ENCODE measurements at regions not wholly inside any gene's neighbourhood (a gene's known extent, or its start where the extent isn't known, plus 50 kb on each side); places are given as distances from the start of the nearest gene placed in this dataset.
"Not testable (repeated sequence)": the region's sequence is repeated elsewhere in the genome, so short reads cannot be mapped to it uniquely, and the experiment has no call there.

DNA sequence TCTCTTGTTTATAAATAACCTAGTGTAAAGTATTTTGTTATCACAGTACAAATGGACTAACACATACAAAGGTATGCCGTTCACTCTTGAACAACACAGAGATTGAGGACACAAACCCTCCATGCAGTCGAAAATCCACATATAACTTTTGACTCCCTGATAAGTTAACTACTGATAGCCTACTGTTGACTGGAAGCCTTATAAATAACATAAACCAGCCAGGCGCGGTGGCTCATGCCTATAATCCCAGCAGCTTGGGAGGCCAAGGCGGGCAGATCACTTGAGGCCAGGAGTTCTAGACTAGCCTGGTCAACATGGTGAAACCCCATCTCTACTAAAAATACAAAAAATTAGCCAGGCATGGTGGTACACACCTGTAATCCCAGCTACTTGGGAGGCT, 290.1 kb upstream of the IGF1R start:
- H3K9me3 ChIP-seq (ENCODE audit: control insufficient read depth, low read length, poor library complexity, severe bottlenecking); H3K4me3 Mint-ChIP-seq; H3K36me3 Mint-ChIP-seq (ENCODE audit: low read depth); H3K27me3 Mint-ChIP-seq; H3K4me1 Mint-ChIP-seq; ATAC-seq; H3K27ac Mint-ChIP-seq; DNase-seq: not testable (repeated sequence)

DNA sequence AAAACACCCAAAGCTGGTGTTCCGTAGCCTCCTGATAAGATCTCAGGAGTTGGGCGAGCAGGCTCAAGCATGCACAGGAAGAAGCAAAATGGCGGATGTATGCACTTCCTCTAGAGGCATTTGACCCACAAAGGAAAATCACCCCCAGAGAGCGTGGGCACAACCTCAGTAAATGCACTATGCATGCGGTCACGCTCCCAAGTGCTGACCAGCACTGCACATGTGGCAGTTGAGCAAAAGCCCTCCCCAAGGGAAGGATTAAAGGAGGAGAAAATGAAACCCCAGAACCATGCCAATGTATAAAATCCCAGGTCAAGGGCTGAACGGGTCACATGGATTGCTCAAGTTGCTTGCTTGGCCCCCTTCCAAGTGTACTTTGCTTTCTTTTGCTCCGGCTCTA, 289.4 kb upstream of the IGF1R start:
- no peak for DNase-seq
- Mint-ChIP-seq H3K36me3 (ENCODE audit: low read depth) (no peaks in the 10 kb centered on the region), H3K4me1 (no peaks in the 10 kb centered on the region), H3K27ac (no peak overlapping the region), H3K4me3 (no peak overlapping the region), H3K27me3 (peaks cover 7% of the 10 kb centered on the region)
- no peak for ATAC-seq
- H3K9me3 ChIP-seq (ENCODE audit: control insufficient read depth, low read length, poor library complexity, severe bottlenecking), result no peaks in the 10 kb centered on the region

DNA sequence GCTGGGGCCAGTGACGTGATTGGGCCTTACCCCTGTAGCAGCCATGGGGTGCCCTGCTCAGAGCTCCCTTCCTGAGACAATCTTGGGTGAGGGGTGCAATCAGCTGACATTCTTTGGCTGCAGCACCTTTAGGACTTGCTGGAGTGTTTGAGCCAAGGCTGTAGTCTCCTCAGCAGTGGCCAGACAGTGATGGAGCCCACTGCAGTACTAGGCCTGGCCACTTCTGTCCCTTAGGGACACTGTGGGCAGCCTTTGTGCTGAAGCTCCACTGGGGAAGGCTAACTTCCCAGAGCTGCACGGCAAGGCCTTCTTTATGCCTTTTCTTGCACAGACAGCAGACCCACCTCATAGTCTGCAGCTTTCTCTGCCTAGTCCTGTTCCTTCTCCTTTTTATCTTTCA, 284.9 kb upstream of the IGF1R start:
- peaks cover 7% of the 10 kb centered on the region for H3K27me3 Mint-ChIP-seq
- H3K4me1 Mint-ChIP-seq, result no peaks in the 10 kb centered on the region
- H3K9me3 ChIP-seq (ENCODE audit: control insufficient read depth, low read length, poor library complexity, severe bottlenecking), result no peaks in the 10 kb centered on the region
- no peaks in the 10 kb centered on the region for H3K36me3 Mint-ChIP-seq (ENCODE audit: low read depth)
- no peak overlapping the region for H3K4me3 Mint-ChIP-seq
- H3K27ac Mint-ChIP-seq, result no peak overlapping the region
- ATAC-seq (no peak), DNase-seq (no peak)

GRCh38 chr15:98363955-98364354, 284.4 kb upstream of the IGF1R start:
- Mint-ChIP-seq H3K4me3 (no peak overlapping the region), H3K27me3 (peaks cover 6% of the 10 kb centered on the region), H3K4me1 (no peaks in the 10 kb centered on the region), H3K36me3 (ENCODE audit: low read depth) (no peaks in the 10 kb centered on the region), H3K27ac (no peak overlapping the region)
- ATAC-seq (no peak), DNase-seq (no peak)
- H3K9me3 ChIP-seq (ENCODE audit: control insufficient read depth, low read length, poor library complexity, severe bottlenecking), result no peaks in the 10 kb centered on the region

DNA sequence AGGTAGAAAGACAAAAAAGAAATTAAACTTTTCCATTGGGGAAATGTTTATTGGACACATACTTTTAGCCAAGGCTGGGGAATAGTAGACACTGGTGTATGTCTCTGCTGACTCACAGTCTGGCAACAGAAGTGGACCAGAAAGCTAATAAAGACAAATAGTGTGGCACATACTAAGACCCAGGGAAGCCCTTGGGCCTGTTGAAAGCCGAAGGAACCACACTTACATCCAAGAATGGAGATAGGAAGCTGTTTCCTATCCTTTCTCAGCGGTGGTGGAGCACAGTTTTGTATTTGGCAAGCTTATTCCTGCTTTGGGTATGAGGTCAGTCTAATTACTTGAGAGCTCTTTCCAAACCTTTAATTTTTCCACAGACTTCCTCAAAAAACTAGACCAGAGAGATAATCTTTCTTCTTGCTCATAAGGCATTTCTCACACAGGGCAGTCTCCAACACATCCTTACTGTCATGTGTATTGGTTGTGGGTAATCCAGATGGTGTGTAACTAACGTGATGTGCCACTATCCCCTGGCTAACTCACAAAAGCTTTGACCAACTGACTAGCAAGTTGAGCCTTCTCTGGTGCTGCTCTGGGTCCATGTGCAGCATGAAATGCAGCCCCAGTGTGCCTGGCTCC, 279.1 kb upstream of the IGF1R start:
- H3K9me3 ChIP-seq (ENCODE audit: control insufficient read depth, low read length, poor library complexity, severe bottlenecking), result no peaks in the 10 kb centered on the region
- H3K4me1 Mint-ChIP-seq, result no peaks in the 10 kb centered on the region
- no peak overlapping the region for H3K4me3 Mint-ChIP-seq
- H3K36me3 Mint-ChIP-seq (ENCODE audit: low read depth), result no peaks in the 10 kb centered on the region
- no peak for ATAC-seq
- H3K27ac Mint-ChIP-seq, result no peak overlapping the region
- DNase-seq, result no peak
- H3K27me3 Mint-ChIP-seq, result peaks cover 12% of the 10 kb centered on the region

DNA sequence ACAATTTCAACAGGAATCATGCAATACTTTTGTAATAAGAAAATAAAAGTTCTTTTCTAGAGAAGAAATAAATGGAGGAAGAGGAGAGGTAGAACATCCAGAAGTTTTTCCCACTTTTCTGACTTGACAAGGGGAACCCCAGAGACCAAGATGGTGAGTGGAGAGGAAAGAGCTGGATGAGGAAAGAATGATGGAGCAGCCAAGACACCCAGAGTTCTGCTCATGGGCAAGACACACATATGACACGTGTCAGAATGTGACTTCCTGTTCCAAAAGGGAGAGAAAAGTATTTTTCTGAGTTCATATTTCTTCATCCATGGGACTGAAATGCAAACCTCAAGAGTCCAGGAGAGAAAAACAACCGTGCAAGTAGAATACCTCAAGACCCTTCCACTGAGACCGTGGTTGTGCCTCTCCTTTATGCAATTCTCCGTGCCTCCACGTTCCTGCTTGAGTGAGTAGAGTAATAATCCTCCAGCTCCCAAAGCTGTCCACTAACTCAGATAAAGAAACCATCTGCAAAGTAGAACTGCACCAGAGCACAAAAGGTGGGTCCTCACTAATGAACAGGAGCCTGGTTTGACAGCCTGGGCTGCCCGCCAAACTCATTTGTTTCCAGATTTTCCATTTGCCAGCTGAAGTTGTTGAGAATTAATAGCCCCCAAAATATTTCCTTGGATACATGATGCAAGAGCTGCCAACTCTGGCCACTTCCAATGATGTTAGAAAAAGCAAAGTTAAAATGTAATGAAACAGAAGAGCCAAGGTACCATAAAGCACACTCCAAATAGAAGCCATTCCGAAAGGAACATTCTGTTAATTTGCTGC, 272.6 kb upstream of the IGF1R start:
- ATAC-seq (no peak), DNase-seq (no peak)
- Mint-ChIP-seq H3K4me3 (no peak overlapping the region), H3K4me1 (no peaks in the 10 kb centered on the region), H3K36me3 (ENCODE audit: low read depth) (no peaks in the 10 kb centered on the region), H3K27me3 (peaks cover 10% of the 10 kb centered on the region), H3K27ac (no peak overlapping the region)
- no peaks in the 10 kb centered on the region for H3K9me3 ChIP-seq (ENCODE audit: control insufficient read depth, low read length, poor library complexity, severe bottlenecking)

- Mint-ChIP-seq H3K4me3 (no peak overlapping the region), H3K36me3 (ENCODE audit: low read depth) (no peaks in the 10 kb centered on the region), H3K27me3 (peaks cover 17% of the 10 kb centered on the region), H3K27ac (no peak overlapping the region), H3K4me1 (no peaks in the 10 kb centered on the region)
- H3K9me3 ChIP-seq (ENCODE audit: control insufficient read depth, low read length, poor library complexity, severe bottlenecking), result no peaks in the 10 kb centered on the region
- no peak for DNase-seq
- no peak for ATAC-seq
These were observed 267.6 kb upstream of the IGF1R start for GRCh38 chr15:98380721-98381120.

DNA sequence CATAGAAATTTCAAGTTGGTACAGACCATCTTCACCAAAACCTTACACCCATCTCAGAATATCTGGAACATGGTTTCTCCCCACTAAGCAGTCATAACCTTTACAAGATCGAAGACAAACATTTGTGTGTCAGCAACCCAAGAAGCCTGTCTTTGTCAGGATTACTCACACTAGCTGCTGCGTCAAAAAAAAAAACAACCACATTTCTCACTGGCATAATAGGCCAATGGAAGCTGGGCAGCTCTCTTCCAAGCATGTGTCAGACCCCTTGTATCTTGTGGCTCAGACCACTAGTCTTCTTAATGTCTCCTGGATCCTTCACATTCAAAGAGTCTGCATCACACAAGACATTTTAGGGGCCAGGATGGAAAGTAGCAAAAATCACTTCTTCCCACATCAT, 266.9 kb upstream of the IGF1R start:
- H3K4me3 Mint-ChIP-seq, result no peak overlapping the region
- no peaks in the 10 kb centered on the region for H3K9me3 ChIP-seq (ENCODE audit: control insufficient read depth, low read length, poor library complexity, severe bottlenecking)
- no peaks in the 10 kb centered on the region for H3K36me3 Mint-ChIP-seq (ENCODE audit: low read depth)
- DNase-seq (no peak), ATAC-seq (no peak)
- H3K27me3 Mint-ChIP-seq, result peaks cover 24% of the 10 kb centered on the region
- no peaks in the 10 kb centered on the region for H3K4me1 Mint-ChIP-seq
- no peak overlapping the region for H3K27ac Mint-ChIP-seq

- peaks cover 31% of the 10 kb centered on the region for H3K27me3 Mint-ChIP-seq
- DNase-seq, result no peak
- no peaks in the 10 kb centered on the region for H3K36me3 Mint-ChIP-seq (ENCODE audit: low read depth)
- no peaks in the 10 kb centered on the region for H3K9me3 ChIP-seq (ENCODE audit: control insufficient read depth, low read length, poor library complexity, severe bottlenecking)
- H3K27ac Mint-ChIP-seq, result no peak overlapping the region
- H3K4me1 Mint-ChIP-seq, result no peaks in the 10 kb centered on the region
- no peak overlapping the region for H3K4me3 Mint-ChIP-seq
- no peak for ATAC-seq
These were observed 266.2 kb upstream of the IGF1R start for GRCh38 chr15:98382139-98382538.

DNA sequence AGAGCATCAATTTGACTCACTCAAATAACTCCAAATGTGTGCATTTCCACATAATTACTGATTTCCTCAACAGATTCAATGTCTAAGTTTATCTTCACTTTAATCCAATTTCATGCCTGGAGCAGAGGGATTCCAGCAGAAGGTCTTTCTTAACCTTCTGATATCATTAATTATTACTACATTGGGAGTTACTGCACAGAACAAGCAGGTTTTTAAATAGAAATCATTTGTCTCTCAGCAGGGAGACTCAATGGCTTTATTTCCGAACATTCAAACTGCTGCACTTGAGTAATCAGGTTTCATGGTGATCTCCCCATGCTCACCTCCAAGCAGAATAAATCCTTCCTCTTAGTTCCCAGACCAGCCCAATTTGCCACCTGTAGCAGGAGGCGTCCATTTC, 264.8 kb upstream of the IGF1R start:
- no peaks in the 10 kb centered on the region for H3K4me1 Mint-ChIP-seq
- no peak for ATAC-seq
- H3K4me3 Mint-ChIP-seq, result no peak overlapping the region
- peaks cover 39% of the 10 kb centered on the region for H3K27me3 Mint-ChIP-seq
- H3K36me3 Mint-ChIP-seq (ENCODE audit: low read depth), result no peaks in the 10 kb centered on the region
- no peak for DNase-seq
- H3K9me3 ChIP-seq (ENCODE audit: control insufficient read depth, low read length, poor library complexity, severe bottlenecking), result no peaks in the 10 kb centered on the region
- H3K27ac Mint-ChIP-seq, result no peak overlapping the region

DNA sequence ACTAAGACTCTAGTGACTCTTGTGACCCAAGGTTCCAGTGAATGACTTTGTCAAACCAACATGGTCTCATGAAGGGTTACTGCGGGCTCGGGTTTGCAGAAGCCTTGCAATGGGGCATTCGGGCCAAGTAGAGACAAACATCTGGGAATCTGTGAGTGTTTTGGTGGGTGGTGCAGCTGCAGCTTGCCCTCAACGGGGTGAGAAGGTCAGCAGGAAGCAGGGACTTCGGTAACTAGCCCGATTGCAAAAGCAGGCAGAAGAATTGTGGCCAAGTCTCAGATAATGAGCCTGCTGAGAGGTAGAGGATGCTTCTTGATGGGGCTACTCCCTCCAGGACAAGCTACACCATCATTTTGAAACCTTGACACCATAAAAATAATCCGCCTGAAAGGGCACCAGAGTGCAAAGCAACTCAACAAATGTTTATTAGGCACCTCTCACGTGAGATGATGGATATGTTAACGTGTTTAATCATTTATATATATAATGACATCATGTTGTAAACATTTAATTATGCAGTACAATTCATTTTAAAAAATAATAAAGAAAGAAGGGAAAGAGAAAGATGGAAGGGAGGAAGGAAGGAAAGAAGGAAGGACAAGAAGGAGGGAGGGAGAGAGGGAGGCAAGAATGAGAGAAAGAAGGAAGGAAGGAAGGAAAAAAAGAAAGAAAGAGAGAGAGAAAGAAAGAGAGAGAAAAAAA, 263.9 kb upstream of the IGF1R start:
- H3K27me3 Mint-ChIP-seq, result peaks cover 39% of the 10 kb centered on the region
- H3K36me3 Mint-ChIP-seq (ENCODE audit: low read depth), result no peaks in the 10 kb centered on the region

GRCh38 chr15:98385752-98386381, 262.5 kb upstream of the IGF1R start:
- Mint-ChIP-seq H3K4me3 (no peak overlapping the region), H3K27ac (no peak overlapping the region), H3K4me1 (no peaks in the 10 kb centered on the region), H3K27me3 (peaks cover 46% of the 10 kb centered on the region), H3K36me3 (ENCODE audit: low read depth) (peaks cover 2% of the 10 kb centered on the region)
- DNase-seq, result no peak
- ATAC-seq, result no peak
- no peaks in the 10 kb centered on the region for H3K9me3 ChIP-seq (ENCODE audit: control insufficient read depth, low read length, poor library complexity, severe bottlenecking)

More for the DNA sequence above, 263.9 kb upstream of the IGF1R start:
- DNase-seq (no peak), ATAC-seq (no peak)
- H3K27ac Mint-ChIP-seq, result no peak overlapping the region
- H3K4me1 Mint-ChIP-seq, result no peaks in the 10 kb centered on the region
- H3K4me3 Mint-ChIP-seq, result no peak overlapping the region
- no peaks in the 10 kb centered on the region for H3K9me3 ChIP-seq (ENCODE audit: control insufficient read depth, low read length, poor library complexity, severe bottlenecking)

DNA sequence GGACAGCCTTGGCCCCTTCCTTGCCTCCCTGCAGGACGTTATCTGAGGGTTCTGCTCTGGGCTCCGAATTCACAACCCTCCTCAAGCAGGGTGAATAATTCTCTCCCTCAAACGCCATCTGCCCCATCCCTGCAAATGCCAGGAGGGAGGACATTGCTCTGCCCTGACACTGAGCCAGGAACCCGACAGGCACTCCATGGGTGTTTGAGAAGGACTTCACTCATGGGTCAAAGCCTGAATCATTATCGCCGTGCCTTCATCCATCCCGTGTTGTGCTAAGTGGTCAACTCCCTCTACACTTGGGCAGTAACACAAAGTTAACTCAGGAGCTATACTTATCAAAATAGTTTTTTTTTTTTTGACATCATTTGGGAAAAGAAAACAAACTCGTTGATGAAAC, 261.8 kb upstream of the IGF1R start:
- Mint-ChIP-seq H3K27me3 (peaks cover 52% of the 10 kb centered on the region), H3K4me1 (no peaks in the 10 kb centered on the region), H3K36me3 (ENCODE audit: low read depth) (peaks cover 2% of the 10 kb centered on the region), H3K4me3 (no peak overlapping the region), H3K27ac (no peak overlapping the region)
- ATAC-seq, result no peak
- DNase-seq, result no peak
- no peaks in the 10 kb centered on the region for H3K9me3 ChIP-seq (ENCODE audit: control insufficient read depth, low read length, poor library complexity, severe bottlenecking)

All from T-helper 17 cell (primary cell).